WTC11 (cell line): ENCODE measurements at regions not wholly inside any gene's neighbourhood (a gene's known extent, or its start where the extent isn't known, plus 50 kb on each side); places are given as distances from the start of the nearest gene placed in this dataset.

Experiments used
- ATAC-seq: fragments of 200-7000 bp; cut with Tn5 transposase; 2 replicates; pipeline ENCODE4 v1.10.0; 2021; ENCODE audit warnings: mild to moderate bottlenecking, moderate library complexity
- CTCF ChIA-PET: fragments of 300-600 bp; sonication (Branson Sonifier 250); formaldehyde crosslinking; loops from one replicate; lab custom pipeline; 2021; ENCODE audit warnings: antibody characterized with exemption; lab: Charles Lee
- POLR2A ChIA-PET: fragments of 350-600 bp; sonication (Branson Sonifier 250); formaldehyde crosslinking; loops from one replicate; lab custom pipeline; 2021; ENCODE audit warnings: antibody characterized with exemption; lab: Charles Lee
- DNase-seq: peaks from one replicate; pipeline ENCODE4 v3.0.0; 2021; ENCODE audit warnings: low spot score
- H3K27ac Mint-ChIP-seq: 2 replicates; pipeline ENCODE4 v1.8.0; 2021; ENCODE audit warnings: mixed read lengths
- H3K27me3 Mint-ChIP-seq: 2 replicates; pipeline ENCODE4 v1.8.0; 2021; ENCODE audit warnings: low read depth, mild to moderate bottlenecking, moderate library complexity, mixed read lengths
- H3K36me3 Mint-ChIP-seq: 2 replicates; pipeline ENCODE4 v1.8.0; 2021; ENCODE audit warnings: mixed read lengths
- H3K4me1 Mint-ChIP-seq: 2 replicates; pipeline ENCODE4 v1.8.0; 2022; ENCODE audit warnings: mixed read lengths
- H3K4me3 Mint-ChIP-seq: 2 replicates; pipeline ENCODE4 v1.8.0; 2021; ENCODE audit warnings: mild to moderate bottlenecking, moderate library complexity, mixed read lengths
- H3K9me3 Mint-ChIP-seq: 2 replicates; pipeline ENCODE4 v1.8.0; 2021; ENCODE audit warnings: mixed read lengths
- AFF4 ChIP-seq: sonication (generic); formaldehyde crosslinking; IDR thresholded peaks from 2 replicates; pipeline ENCODE4 v1.8.1; 2023; ENCODE audit warnings: mild to moderate bottlenecking, missing genetic modification reagents, borderline replicate concordance
- ATF3 ChIP-seq: sonication (generic); formaldehyde crosslinking; conservative IDR thresholded peaks from 2 replicates; pipeline ENCODE4 v1.8.1; 2022; ENCODE audit warnings: mild to moderate bottlenecking, missing genetic modification reagents
- E2F1 ChIP-seq: sonication (generic); formaldehyde crosslinking; IDR thresholded peaks from 2 replicates; pipeline ENCODE4 v1.8.0; 2022; ENCODE audit warnings: mild to moderate bottlenecking, missing genetic modification reagents
- E2F4 ChIP-seq: sonication (generic); formaldehyde crosslinking; IDR thresholded peaks from 2 replicates; pipeline ENCODE4 v1.8.1; 2022; ENCODE audit warnings: low read depth, mild to moderate bottlenecking, moderate library complexity, missing genetic modification reagents, borderline replicate concordance
- GABPB1 ChIP-seq: sonication (generic); formaldehyde crosslinking; IDR thresholded peaks from 2 replicates; pipeline ENCODE4 v1.8.1; 2023; ENCODE audit warnings: mild to moderate bottlenecking, missing genetic modification reagents
- HMGXB4 ChIP-seq: sonication (generic); formaldehyde crosslinking; IDR thresholded peaks from 2 replicates; pipeline ENCODE4 v1.8.1; 2023; ENCODE audit warnings: mild to moderate bottlenecking, moderate library complexity, missing genetic modification reagents
- NFATC4 ChIP-seq: fragments of 250-450 bp; sonication (Bioruptor Pico); IDR thresholded peaks from 2 replicates; pipeline ENCODE4 v1.9.0; 2021; ENCODE audit warnings: mild to moderate bottlenecking
- NFE2L1 ChIP-seq: sonication (generic); formaldehyde crosslinking; IDR thresholded peaks from 2 replicates; pipeline ENCODE4 v1.8.1; 2023; ENCODE audit warnings: missing genetic modification reagents
- NR3C1 ChIP-seq: sonication (generic); formaldehyde crosslinking; conservative IDR thresholded peaks from 2 replicates; pipeline ENCODE4 v1.8.1; 2023; ENCODE audit warnings: low read depth, mild to moderate bottlenecking, missing genetic modification reagents
- RORB ChIP-seq: fragments of 250-450 bp; sonication (Bioruptor Pico); IDR thresholded peaks from 2 replicates; pipeline ENCODE4 v1.9.0; 2021; ENCODE audit warnings: mild to moderate bottlenecking
- SMAD4 ChIP-seq: sonication (generic); formaldehyde crosslinking; IDR thresholded peaks from 2 replicates; pipeline ENCODE4 v1.8.0; 2022; ENCODE audit warnings: mild to moderate bottlenecking, missing genetic modification reagents
- TCF7 ChIP-seq: sonication (generic); formaldehyde crosslinking; IDR thresholded peaks from 2 replicates; pipeline ENCODE4 v1.8.0; 2022; ENCODE audit warnings: mild to moderate bottlenecking, low read depth, missing genetic modification reagents, moderate library complexity
- TEAD1 ChIP-seq: sonication (generic); formaldehyde crosslinking; IDR thresholded peaks from 2 replicates; pipeline ENCODE4 v1.8.0; 2022; ENCODE audit warnings: mild to moderate bottlenecking, missing genetic modification reagents
- USF1 ChIP-seq: sonication (generic); formaldehyde crosslinking; IDR thresholded peaks from 2 replicates; pipeline ENCODE4 v1.8.0; 2022; ENCODE audit warnings: mild to moderate bottlenecking, missing genetic modification reagents
- ZNF263 ChIP-seq: sonication (generic); formaldehyde crosslinking; IDR thresholded peaks from 2 replicates; pipeline ENCODE4 v1.8.1; 2022; ENCODE audit warnings: low read depth, mild to moderate bottlenecking, moderate library complexity, missing genetic modification reagents
- ZNF281 ChIP-seq: sonication (generic); formaldehyde crosslinking; IDR thresholded peaks from 2 replicates; pipeline ENCODE4 v1.8.0; 2023; ENCODE audit warnings: mild to moderate bottlenecking, missing genetic modification reagents
- ZNF425 ChIP-seq: fragments of 250-450 bp; sonication (Bioruptor Pico); conservative IDR thresholded peaks from 2 replicates; pipeline ENCODE4 v1.9.0; 2021; ENCODE audit warnings: mild to moderate bottlenecking

- no peak for TF ChIP-seq ZNF425
- no peak for TF ChIP-seq GABPB1 (CRISPR knock-in tag)
- TF ChIP-seq NFE2L1 (CRISPR knock-in tag) = no peak
- no peak for TF ChIP-seq AFF4
- TF ChIP-seq USF1 = no peak
- no peak for TF ChIP-seq TEAD1 (CRISPR knock-in tag)
- TF ChIP-seq TCF7 (CRISPR knock-in tag) = no peak
- no peak for TF ChIP-seq ZNF263 (CRISPR knock-in tag)
- TF ChIP-seq E2F1 = no peak
- no peak for TF ChIP-seq RORB (CRISPR knock-in tag)
Measured at GRCh38 chr3:163614886-163615285, 1463.4 kb downstream of the SI start (continued).

- Mint-ChIP-seq H3K4me3 (no peak overlapping the region), H3K27me3 (no peaks in the 10 kb centered on the region), H3K9me3 (no peaks in the 10 kb centered on the region), H3K27ac (no peak overlapping the region), H3K4me1 (no peaks in the 10 kb centered on the region), H3K36me3 (no peaks in the 10 kb centered on the region)
- ATAC-seq (no peak), DNase-seq (no peak)
- POLR2A ChIA-PET = no interaction called here
- TF ChIP-seq SMAD4 (no peak), HMGXB4 (no peak), NR3C1 (no peak), NFATC4 (CRISPR knock-in tag) (no peak)
- TF ChIP-seq, all 79 proteins: peak for 0
- CTCF ChIA-PET = no interaction called here
Measured at GRCh38 chr3:163605915-163606314, 1472.4 kb downstream of the SI start.

- H3K4me1 Mint-ChIP-seq = no peaks in the 10 kb centered on the region
- no peak overlapping the region for H3K4me3 Mint-ChIP-seq
- H3K36me3 Mint-ChIP-seq = no peaks in the 10 kb centered on the region
- H3K27me3 Mint-ChIP-seq = no peaks in the 10 kb centered on the region
- POLR2A ChIA-PET = no interaction called here
- ATAC-seq (no peak), DNase-seq (no peak)
- CTCF ChIA-PET = no interaction called here
- H3K27ac Mint-ChIP-seq = no peak overlapping the region
- no peaks in the 10 kb centered on the region for H3K9me3 Mint-ChIP-seq
- TF ChIP-seq E2F4 (CRISPR knock-in tag) (no peak), ZNF281 (CRISPR knock-in tag) (no peak), ATF3 (no peak)
Measured at GRCh38 chr3:163601426-163601825, 1476.9 kb downstream of the SI start.
